H1 (cell line): ENCODE measurements at regions not wholly inside any gene's neighbourhood (a gene's known extent, or its start where the extent isn't known, plus 50 kb on each side); places are given as distances from the start of the nearest gene placed in this dataset.

Experiments used
- SIRT6 ChIP-seq: IDR thresholded peaks from one replicate; pipeline ENCODE4 v1.7.1; 2012; ENCODE audit warnings: low read length, inconsistent platforms
- TAF1 ChIP-seq: IDR thresholded peaks from 2 replicates; pipeline ENCODE4 v1.6.1; 2011; ENCODE audit warnings: mild to moderate bottlenecking, low read depth, low read length
- TF ChIP-seq, protein P1 (sequence below): fragments of 300-600 bp; sonication (generic); IDR thresholded peaks from 2 replicates; pipeline ENCODE4 v1.7.1; 2012; ENCODE audit warnings: low read length, moderate library complexity, mild to moderate bottlenecking, inconsistent platforms; ENCODE audit not compliant: insufficient replicate concordance

DNA sequence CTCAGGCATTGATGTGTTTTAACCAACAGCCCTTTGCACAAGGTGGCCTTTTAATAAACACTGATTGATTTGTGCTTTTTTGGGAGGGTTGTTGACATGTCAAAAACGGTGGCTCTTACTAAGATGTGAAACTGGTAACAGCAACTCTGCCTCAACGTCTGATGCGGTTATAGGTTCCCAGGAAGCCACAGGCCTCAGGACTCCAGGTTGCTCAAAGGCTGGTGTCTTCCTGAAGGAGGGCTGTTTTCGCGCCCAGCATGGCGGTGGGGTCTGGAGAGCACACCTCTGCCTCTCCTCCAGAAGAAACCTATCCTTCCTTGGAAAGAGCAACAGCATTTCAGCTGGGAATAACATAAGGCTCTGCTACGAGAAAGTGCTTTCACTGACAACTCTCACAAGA lies 187.5 kb downstream of the IRF8 start (continued):
- TF ChIP-seq, protein P1, sequence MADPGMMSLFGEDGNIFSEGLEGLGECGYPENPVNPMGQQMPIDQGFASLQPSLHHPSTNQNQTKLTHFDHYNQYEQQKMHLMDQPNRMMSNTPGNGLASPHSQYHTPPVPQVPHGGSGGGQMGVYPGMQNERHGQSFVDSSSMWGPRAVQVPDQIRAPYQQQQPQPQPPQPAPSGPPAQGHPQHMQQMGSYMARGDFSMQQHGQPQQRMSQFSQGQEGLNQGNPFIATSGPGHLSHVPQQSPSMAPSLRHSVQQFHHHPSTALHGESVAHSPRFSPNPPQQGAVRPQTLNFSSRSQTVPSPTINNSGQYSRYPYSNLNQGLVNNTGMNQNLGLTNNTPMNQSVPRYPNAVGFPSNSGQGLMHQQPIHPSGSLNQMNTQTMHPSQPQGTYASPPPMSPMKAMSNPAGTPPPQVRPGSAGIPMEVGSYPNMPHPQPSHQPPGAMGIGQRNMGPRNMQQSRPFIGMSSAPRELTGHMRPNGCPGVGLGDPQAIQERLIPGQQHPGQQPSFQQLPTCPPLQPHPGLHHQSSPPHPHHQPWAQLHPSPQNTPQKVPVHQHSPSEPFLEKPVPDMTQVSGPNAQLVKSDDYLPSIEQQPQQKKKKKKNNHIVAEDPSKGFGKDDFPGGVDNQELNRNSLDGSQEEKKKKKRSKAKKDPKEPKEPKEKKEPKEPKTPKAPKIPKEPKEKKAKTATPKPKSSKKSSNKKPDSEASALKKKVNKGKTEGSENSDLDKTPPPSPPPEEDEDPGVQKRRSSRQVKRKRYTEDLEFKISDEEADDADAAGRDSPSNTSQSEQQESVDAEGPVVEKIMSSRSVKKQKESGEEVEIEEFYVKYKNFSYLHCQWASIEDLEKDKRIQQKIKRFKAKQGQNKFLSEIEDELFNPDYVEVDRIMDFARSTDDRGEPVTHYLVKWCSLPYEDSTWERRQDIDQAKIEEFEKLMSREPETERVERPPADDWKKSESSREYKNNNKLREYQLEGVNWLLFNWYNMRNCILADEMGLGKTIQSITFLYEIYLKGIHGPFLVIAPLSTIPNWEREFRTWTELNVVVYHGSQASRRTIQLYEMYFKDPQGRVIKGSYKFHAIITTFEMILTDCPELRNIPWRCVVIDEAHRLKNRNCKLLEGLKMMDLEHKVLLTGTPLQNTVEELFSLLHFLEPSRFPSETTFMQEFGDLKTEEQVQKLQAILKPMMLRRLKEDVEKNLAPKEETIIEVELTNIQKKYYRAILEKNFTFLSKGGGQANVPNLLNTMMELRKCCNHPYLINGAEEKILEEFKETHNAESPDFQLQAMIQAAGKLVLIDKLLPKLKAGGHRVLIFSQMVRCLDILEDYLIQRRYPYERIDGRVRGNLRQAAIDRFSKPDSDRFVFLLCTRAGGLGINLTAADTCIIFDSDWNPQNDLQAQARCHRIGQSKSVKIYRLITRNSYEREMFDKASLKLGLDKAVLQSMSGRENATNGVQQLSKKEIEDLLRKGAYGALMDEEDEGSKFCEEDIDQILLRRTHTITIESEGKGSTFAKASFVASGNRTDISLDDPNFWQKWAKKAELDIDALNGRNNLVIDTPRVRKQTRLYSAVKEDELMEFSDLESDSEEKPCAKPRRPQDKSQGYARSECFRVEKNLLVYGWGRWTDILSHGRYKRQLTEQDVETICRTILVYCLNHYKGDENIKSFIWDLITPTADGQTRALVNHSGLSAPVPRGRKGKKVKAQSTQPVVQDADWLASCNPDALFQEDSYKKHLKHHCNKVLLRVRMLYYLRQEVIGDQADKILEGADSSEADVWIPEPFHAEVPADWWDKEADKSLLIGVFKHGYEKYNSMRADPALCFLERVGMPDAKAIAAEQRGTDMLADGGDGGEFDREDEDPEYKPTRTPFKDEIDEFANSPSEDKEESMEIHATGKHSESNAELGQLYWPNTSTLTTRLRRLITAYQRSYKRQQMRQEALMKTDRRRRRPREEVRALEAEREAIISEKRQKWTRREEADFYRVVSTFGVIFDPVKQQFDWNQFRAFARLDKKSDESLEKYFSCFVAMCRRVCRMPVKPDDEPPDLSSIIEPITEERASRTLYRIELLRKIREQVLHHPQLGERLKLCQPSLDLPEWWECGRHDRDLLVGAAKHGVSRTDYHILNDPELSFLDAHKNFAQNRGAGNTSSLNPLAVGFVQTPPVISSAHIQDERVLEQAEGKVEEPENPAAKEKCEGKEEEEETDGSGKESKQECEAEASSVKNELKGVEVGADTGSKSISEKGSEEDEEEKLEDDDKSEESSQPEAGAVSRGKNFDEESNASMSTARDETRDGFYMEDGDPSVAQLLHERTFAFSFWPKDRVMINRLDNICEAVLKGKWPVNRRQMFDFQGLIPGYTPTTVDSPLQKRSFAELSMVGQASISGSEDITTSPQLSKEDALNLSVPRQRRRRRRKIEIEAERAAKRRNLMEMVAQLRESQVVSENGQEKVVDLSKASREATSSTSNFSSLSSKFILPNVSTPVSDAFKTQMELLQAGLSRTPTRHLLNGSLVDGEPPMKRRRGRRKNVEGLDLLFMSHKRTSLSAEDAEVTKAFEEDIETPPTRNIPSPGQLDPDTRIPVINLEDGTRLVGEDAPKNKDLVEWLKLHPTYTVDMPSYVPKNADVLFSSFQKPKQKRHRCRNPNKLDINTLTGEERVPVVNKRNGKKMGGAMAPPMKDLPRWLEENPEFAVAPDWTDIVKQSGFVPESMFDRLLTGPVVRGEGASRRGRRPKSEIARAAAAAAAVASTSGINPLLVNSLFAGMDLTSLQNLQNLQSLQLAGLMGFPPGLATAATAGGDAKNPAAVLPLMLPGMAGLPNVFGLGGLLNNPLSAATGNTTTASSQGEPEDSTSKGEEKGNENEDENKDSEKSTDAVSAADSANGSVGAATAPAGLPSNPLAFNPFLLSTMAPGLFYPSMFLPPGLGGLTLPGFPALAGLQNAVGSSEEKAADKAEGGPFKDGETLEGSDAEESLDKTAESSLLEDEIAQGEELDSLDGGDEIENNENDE = no peak
- no peak for TF ChIP-seq SIRT6
- TF ChIP-seq TAF1 = no peak
